GM12892 (cell line): ENCODE measurements at regions not wholly inside any gene's neighbourhood (a gene's known extent, or its start where the extent isn't known, plus 50 kb on each side); places are given as distances from the start of the nearest gene placed in this dataset.

ENCODE experiments used
- POLR2A ChIP-seq: IDR thresholded peaks from 2 replicates; pipeline ENCODE4 v1.6.1; 2011; ENCODE audit warnings: low read depth, low read length, control low read depth
- POLR2AphosphoS5 ChIP-seq: IDR thresholded peaks from 2 replicates; pipeline ENCODE4 v1.6.1; 2011; ENCODE audit warnings: low read depth, low read length, control low read depth

DNA sequence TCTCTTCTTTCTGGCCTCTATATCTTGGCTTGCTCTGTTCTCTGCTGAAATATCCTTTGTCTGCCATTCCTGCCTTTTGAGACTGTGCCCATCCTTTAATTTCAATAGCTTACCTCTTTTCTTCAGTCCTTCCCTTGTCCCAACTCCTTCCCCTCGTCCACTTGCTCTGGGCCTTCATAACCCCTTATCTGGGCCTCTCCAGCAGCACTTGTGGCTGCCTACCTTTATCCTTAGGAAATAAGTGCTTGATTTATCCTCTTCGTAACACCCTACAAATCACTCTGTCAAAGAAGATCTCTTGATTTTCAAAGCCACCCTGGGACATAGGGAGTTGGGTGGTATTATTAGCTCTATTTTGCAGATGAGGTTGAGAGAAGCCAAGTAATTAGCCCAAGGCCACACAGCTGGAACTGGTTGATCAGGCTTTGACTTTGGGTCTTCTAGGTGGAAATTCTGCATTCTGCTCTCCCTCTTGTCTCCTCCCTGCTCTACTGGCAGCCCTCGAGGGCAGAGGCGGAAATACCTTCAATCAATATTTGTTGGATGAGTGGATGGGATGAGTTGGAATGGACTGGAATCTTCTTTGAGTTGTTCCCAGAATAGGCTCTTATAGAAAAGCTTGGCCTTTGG is 84.0 kb upstream of the TLE3 start:
- TF ChIP-seq POLR2AphosphoS5: no peak
- TF ChIP-seq POLR2A: no peak
